ENCODE measurements at regions not wholly inside any gene's neighbourhood (a gene's known extent, or its start where the extent isn't known, plus 50 kb on each side); places are given as distances from the start of the nearest gene placed in this dataset.

GRCh38 chr9:38146844-38147243, 77.8 kb upstream of the SHB start:
- H3K36me3 ChIP-seq (ENCODE audit: insufficient read depth, low read length) = no peaks in the 10 kb centered on the region
- H3F3A ChIP-seq (ENCODE audit: low read depth) = no peaks in the 10 kb centered on the region
- no peak overlapping the region for H3K9ac ChIP-seq (ENCODE audit: low read depth, low read length, poor library complexity, severe bottlenecking)
- H2AFZ ChIP-seq (ENCODE audit: low read length) = no peak overlapping the region
- no peaks in the 10 kb centered on the region for H3K27me3 ChIP-seq (ENCODE audit: insufficient read depth, low read length, poor library complexity, severe bottlenecking)
- H3K79me2 ChIP-seq (ENCODE audit: insufficient read depth, low read length) = no peaks in the 10 kb centered on the region
- no peaks in the 10 kb centered on the region for H4K20me1 ChIP-seq (ENCODE audit: insufficient read depth, low read length, poor library complexity, severe bottlenecking)
- H3K4me3 ChIP-seq (ENCODE audit: low read length, poor library complexity, severe bottlenecking) = no peak overlapping the region
- no peak overlapping the region for H3K4me2 ChIP-seq (ENCODE audit: low read depth, low read length, poor library complexity, severe bottlenecking)
- TF ChIP-seq EZH2phosphoT487 (IDR thresholded peaks at IDR 0.05; ENCODE audit: borderline replicate concordance) (no peak), CTCF (conservative IDR thresholded peaks at IDR 0.05; ENCODE audit: low read length) (no peak)
- H3K4me1 ChIP-seq (ENCODE audit: insufficient read depth, low read length, poor library complexity, severe bottlenecking) = no peaks in the 10 kb centered on the region
- H3K9me3 ChIP-seq (ENCODE audit: insufficient read depth, low read depth, low read length) = no peaks in the 10 kb centered on the region
- no peaks in the 10 kb centered on the region for H3K9me2 ChIP-seq (replicated peaks; ENCODE audit: low read depth, low read length)

GRCh38 chr9:38145526-38146053, 76.6 kb upstream of the SHB start:
- H3K9me2 ChIP-seq (replicated peaks; ENCODE audit: low read depth, low read length) = no peaks in the 10 kb centered on the region
- H3F3A ChIP-seq (ENCODE audit: low read depth) = no peaks in the 10 kb centered on the region
- H3K4me1 ChIP-seq (ENCODE audit: insufficient read depth, low read length, poor library complexity, severe bottlenecking) = no peaks in the 10 kb centered on the region
- no peaks in the 10 kb centered on the region for H3K79me2 ChIP-seq (ENCODE audit: insufficient read depth, low read length)
- TF ChIP-seq EZH2phosphoT487 (IDR thresholded peaks at IDR 0.05; ENCODE audit: borderline replicate concordance) (no peak), CTCF (conservative IDR thresholded peaks at IDR 0.05; ENCODE audit: low read length) (no peak)
- no peak overlapping the region for H3K4me3 ChIP-seq (ENCODE audit: low read length, poor library complexity, severe bottlenecking)
- no peaks in the 10 kb centered on the region for H3K36me3 ChIP-seq (ENCODE audit: insufficient read depth, low read length)
- H3K27me3 ChIP-seq (ENCODE audit: insufficient read depth, low read length, poor library complexity, severe bottlenecking) = no peaks in the 10 kb centered on the region
- no peak overlapping the region for H3K9ac ChIP-seq (ENCODE audit: low read depth, low read length, poor library complexity, severe bottlenecking)
- no peak overlapping the region for H2AFZ ChIP-seq (ENCODE audit: low read length)
- H3K4me2 ChIP-seq (ENCODE audit: low read depth, low read length, poor library complexity, severe bottlenecking) = no peak overlapping the region
- no peaks in the 10 kb centered on the region for H3K9me3 ChIP-seq (ENCODE audit: insufficient read depth, low read depth, low read length)
- no peaks in the 10 kb centered on the region for H4K20me1 ChIP-seq (ENCODE audit: insufficient read depth, low read length, poor library complexity, severe bottlenecking)

GRCh38 chr9:38144421-38144820, 75.4 kb upstream of the SHB start:
- H4K20me1 ChIP-seq (ENCODE audit: insufficient read depth, low read length, poor library complexity, severe bottlenecking) = no peaks in the 10 kb centered on the region
- H3K9me3 ChIP-seq (ENCODE audit: insufficient read depth, low read depth, low read length) = no peaks in the 10 kb centered on the region
- no peaks in the 10 kb centered on the region for H3K4me1 ChIP-seq (ENCODE audit: insufficient read depth, low read length, poor library complexity, severe bottlenecking)
- H3K27me3 ChIP-seq (ENCODE audit: insufficient read depth, low read length, poor library complexity, severe bottlenecking) = no peaks in the 10 kb centered on the region
- TF ChIP-seq EZH2phosphoT487 (IDR thresholded peaks at IDR 0.05; ENCODE audit: borderline replicate concordance) (no peak), CTCF (conservative IDR thresholded peaks at IDR 0.05; ENCODE audit: low read length) (no peak)
- no peaks in the 10 kb centered on the region for H3K36me3 ChIP-seq (ENCODE audit: insufficient read depth, low read length)
- H3K9ac ChIP-seq (ENCODE audit: low read depth, low read length, poor library complexity, severe bottlenecking) = no peak overlapping the region
- no peaks in the 10 kb centered on the region for H3K79me2 ChIP-seq (ENCODE audit: insufficient read depth, low read length)
- H3K9me2 ChIP-seq (replicated peaks; ENCODE audit: low read depth, low read length) = no peaks in the 10 kb centered on the region
- H3F3A ChIP-seq (ENCODE audit: low read depth) = no peaks in the 10 kb centered on the region
- H3K4me3 ChIP-seq (ENCODE audit: low read length, poor library complexity, severe bottlenecking) = no peak overlapping the region
- no peak overlapping the region for H2AFZ ChIP-seq (ENCODE audit: low read length)
- no peak overlapping the region for H3K4me2 ChIP-seq (ENCODE audit: low read depth, low read length, poor library complexity, severe bottlenecking)

All from Loucy (cell line).